ENCODE measurements at regions not wholly inside any gene's neighbourhood (a gene's known extent, or its start where the extent isn't known, plus 50 kb on each side); places are given as distances from the start of the nearest gene placed in this dataset.
"Not testable (repeated sequence)": the region's sequence is repeated elsewhere in the genome, so short reads cannot be mapped to it uniquely, and the experiment has no call there.

DNA sequence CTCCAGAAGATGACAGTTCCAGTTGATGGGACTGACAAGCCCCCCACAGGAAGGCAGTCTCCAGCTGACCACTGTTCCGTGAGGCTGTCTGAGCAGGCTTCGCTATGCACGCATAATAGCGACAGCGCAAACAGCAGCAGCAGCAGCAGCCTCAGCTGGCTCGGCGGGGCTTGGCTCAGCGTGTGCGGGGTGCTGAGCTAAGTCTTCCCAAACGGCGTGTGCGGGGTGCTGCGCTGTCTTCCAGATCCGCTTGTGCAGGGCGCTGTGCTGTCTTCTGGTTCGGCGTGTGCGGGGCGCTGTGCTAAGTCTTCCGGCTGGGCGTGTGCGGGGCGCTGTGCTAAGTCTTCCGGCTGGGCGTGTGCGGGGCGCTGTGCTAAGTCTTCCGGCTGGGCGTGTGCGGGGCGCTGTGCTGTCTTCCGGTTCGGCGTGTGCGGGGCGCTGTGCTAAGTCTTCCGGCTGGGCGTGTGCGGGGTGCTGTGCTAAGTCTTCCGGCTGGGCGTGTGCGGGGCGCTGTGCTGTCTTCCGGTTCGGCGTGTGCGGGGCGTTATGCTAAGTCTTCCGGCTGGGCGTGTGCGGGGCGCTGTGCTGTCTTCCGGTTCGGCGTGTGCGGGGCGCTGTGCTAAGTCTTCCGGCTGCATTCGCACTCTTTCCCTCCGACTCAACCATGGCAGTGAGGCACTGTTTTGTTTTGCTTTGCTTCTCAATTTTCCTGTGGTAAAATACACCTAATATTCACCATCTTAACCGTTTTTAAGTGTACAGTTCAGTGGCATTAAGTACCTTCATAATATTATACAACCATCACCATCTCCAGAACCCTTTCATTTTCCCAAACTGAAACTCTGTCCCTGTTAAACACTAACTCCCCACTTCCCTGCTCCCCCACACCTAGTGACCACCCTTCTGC is 156.1 kb downstream of the BMP7 start:
- not testable (repeated sequence) for DNase-seq

- no peak for DNase-seq
Measured at GRCh38 chr20:57111028-57111373, 155.4 kb downstream of the BMP7 start.

DNA sequence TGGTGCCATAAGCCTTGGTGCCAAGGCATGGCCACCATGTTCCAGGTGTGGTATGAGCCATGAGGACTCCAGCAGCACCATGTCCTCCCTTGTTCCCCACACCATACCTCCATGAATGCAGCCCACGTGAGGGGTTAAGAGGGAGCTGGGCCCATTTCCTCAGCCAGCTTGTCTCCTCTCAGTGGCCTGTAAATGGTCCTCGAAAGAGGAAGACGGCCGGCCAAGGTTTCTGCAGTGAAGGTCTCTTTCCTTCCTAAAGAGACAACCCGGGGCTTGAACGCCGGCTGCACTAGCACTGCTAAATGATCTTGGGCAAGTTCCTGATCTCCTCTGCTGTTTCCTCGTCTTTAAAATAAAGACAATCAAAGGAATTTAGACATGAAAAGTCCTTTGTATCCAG is 154.0 kb downstream of the BMP7 start:
- DNase-seq = no peak

GRCh38 chr20:57114290-57115005 is 152.0 kb downstream of the BMP7 start:
- no peak for DNase-seq

DNA sequence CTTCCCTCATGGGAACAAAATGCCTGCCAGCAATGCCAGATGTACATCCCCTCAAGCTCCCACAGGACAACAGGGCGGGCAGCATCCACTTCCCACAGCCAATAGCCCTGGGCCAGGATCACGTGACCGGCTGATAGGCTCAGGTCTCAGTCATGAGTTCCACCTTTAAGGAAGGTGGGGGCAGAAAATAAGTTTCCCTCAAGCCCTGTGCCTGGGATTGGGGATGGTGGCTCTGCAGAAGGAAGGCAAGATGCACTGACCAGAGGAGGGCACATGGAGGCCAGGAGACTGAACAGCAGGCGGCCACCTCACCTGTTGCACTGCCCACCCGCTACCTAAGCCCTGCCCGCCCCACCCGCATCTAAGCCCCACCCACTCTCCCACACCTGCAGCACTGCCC is 149.1 kb downstream of the BMP7 start:
- DNase-seq = no peak

- no peak for DNase-seq
Measured at GRCh38 chr20:57118107-57118769, 148.2 kb downstream of the BMP7 start.

Data from activated CD8-positive, alpha-beta memory T cell treated with anti-CD3 and anti-CD28 coated beads, Interleukin-2, amount 50 U/mL, for 48 hours (primary cell).